Spleen (tissue), 11 donors: ENCODE measurements at regions not wholly inside any gene's neighbourhood (a gene's known extent, or its start where the extent isn't known, plus 50 kb on each side); places are given as distances from the start of the nearest gene placed in this dataset.

Source experiments
- DNase-seq: peaks from one replicate; pipeline ENCODE4 v3.0.0-alpha.2; 2020
- H3K27ac ChIP-seq, 8 donors: fragments of 200-600 bp; sonication (generic) in 7 of 8; 1 replicate in 4 of 8; 2 replicates in 4 of 8; pipeline versions ENCODE4 v1.5.0 to v1.8.0; 2016 to 2021; ENCODE audit warnings: inconsistent platforms in 4 of 8, mild to moderate bottlenecking in 4 of 8, moderate library complexity in 1 of 8
- H3K27me3 ChIP-seq, 7 donors: fragments of 200-600 bp; sonication (generic) in 6 of 7; replicated peaks in 1 of 7; 1 replicate in 4 of 7; 2 replicates in 3 of 7; pipeline versions ENCODE4 v1.5.0 to v1.8.0; 2016 to 2021; ENCODE audit warnings: inconsistent platforms in 3 of 7, mild to moderate bottlenecking in 1 of 7
- H3K36me3 ChIP-seq, 6 donors: fragments of 200-600 bp; sonication (generic) in 5 of 6; 1 replicate in 4 of 6; 2 replicates in 2 of 6; pipeline versions ENCODE4 v1.5.0 to v1.8.0; 2016 to 2021; ENCODE audit warnings: inconsistent platforms in 2 of 6
- H3K4me1 ChIP-seq, 6 donors: fragments of 200-600 bp; sonication (generic) in 5 of 6; 1 replicate in 3 of 6; 2 replicates in 3 of 6; pipeline versions ENCODE4 v1.5.0 to v1.8.0; 2016 to 2021; ENCODE audit warnings: inconsistent platforms in 3 of 6
- H3K4me3 ChIP-seq, 8 donors: fragments of 200-600 bp; sonication (generic) in 7 of 8; 1 replicate in 4 of 8; 2 replicates in 4 of 8; pipeline versions ENCODE4 v1.5.0 to v1.8.0; 2016 to 2021; ENCODE audit warnings: inconsistent platforms in 4 of 8, mild to moderate bottlenecking in 4 of 8, moderate library complexity in 2 of 8
- H3K9me3 ChIP-seq, 8 donors: fragments of 200-600 bp; sonication (generic) in 7 of 8; 1 replicate in 4 of 8; 2 replicates in 4 of 8; pipeline versions ENCODE4 v1.5.0 to v1.8.0; 2016 to 2021; ENCODE audit warnings: inconsistent platforms in 4 of 8
- CTCF ChIP-seq, 11 experiments: fragments of 200-600 bp in 7 of 11; fragments of 450-650 bp in 4 of 11; sonication (generic) in 4 of 11; IDR thresholded peaks in 8 of 11; conservative IDR thresholded peaks in 3 of 11; 1 replicate in 7 of 11; 2 replicates in 4 of 11; pipeline versions ENCODE4 v1.4.0 to v1.8.0; 2016 to 2021; ENCODE audit warnings: antibody characterized with exemption in 11 of 11, inconsistent platforms in 4 of 11, mild to moderate bottlenecking in 1 of 11
- POLR2A ChIP-seq, 3 donors: fragments of 450-650 bp; IDR thresholded peaks; one replicate each; pipeline ENCODE4 v1.5.1; 2017; ENCODE audit warnings: antibody characterized with exemption in 3 of 3, mild to moderate bottlenecking in 1 of 3
- POLR2AphosphoS5 ChIP-seq, 3 donors: sonication (generic); formaldehyde crosslinking; IDR thresholded peaks; one replicate each; pipeline ENCODE4 v1.5.1; 2017; ENCODE audit warnings: antibody characterized with exemption in 3 of 3
- WGBS, 5 donors: extraction: QIAGEN DNeasy Blood & Tissue Kit in 3 of 5; methylation state at CpG; one replicate each; pipeline versions ENCODE4 v1.1.5 to v1.1.7; 2013 to 2018; 5-methylcytosine and 5-hydroxymethylcytosine counted together
- intact Hi-C: fragments of 100-400 bp; cut with DNase I; formaldehyde crosslinking; loops from one replicate; pipeline ENCODE4 v1.15.0; 2023; ENCODE audit warnings: low total_unique reads
- donor health status: healthy with polysubstance abuse.
- donor health status: DM: no; HTN: no; CAD: no; lungs with moderate emphysema.
- donor health status: DM: no; HTN: no; CAD: no.
- donor health status: Bipolar disorder and iron deficiency.
- donor health status: healthy.
- donor health status: DM: no; HTN: no; CAD: no.
- donor health status: DM: yes; HTN: yes; CAD: no.

- Histone ChIP-seq H3K27ac (no peak overlapping the region), H3K4me1 (peaks cover 0 to 7% (median 0%) of the 10 kb centered on the region in 6 donors), H3K4me3 (no peak overlapping the region), H3K36me3 (no peaks in the 10 kb centered on the region), H3K27me3 (no peaks in the 10 kb centered on the region), H3K9me3 (peaks cover 2 to 20% (median 14%) of the 10 kb centered on the region in 8 donors)
- no peak for TF ChIP-seq POLR2A (IDR thresholded peaks at IDR 0.05)
- TF ChIP-seq POLR2AphosphoS5 (IDR thresholded peaks at IDR 0.05), result no peak
- TF ChIP-seq CTCF (IDR thresholded peaks at IDR 0.05 in 8 of 11, conservative IDR thresholded peaks at IDR 0.05 in 3 of 11), result no peak
- DNase-seq, result no peak
- intact Hi-C loops, result no loop called here
- WGBS, 5 donors, result 66 to 75% (median 70%) methylated on average over 3 of the region's 3 CpGs
Measured at GRCh38 chr5:103668281-103668680, 105.7 kb upstream of the NUDT12 start.

- WGBS, 5 donors, result 33 to 71% (median 53%) methylated on average over 3 of the region's 3 CpGs
- DNase-seq, result no peak
- Histone ChIP-seq H3K4me3 (no peak overlapping the region), H3K27ac (no peak overlapping the region), H3K27me3 (no peaks in the 10 kb centered on the region), H3K4me1 (peaks cover 0 to 7% (median 0%) of the 10 kb centered on the region in 6 donors), H3K9me3 (peaks cover 2 to 32% (median 23%) of the 10 kb centered on the region in 8 donors), H3K36me3 (no peaks in the 10 kb centered on the region)
- TF ChIP-seq CTCF (IDR thresholded peaks at IDR 0.05 in 8 of 11, conservative IDR thresholded peaks at IDR 0.05 in 3 of 11) (no peak), POLR2A (IDR thresholded peaks at IDR 0.05) (no peak), POLR2AphosphoS5 (IDR thresholded peaks at IDR 0.05) (no peak)
- intact Hi-C loops, result no loop called here
Measured at GRCh38 chr5:103667068-103667467, 104.5 kb upstream of the NUDT12 start.

GRCh38 chr5:103657301-103657700, 94.7 kb upstream of the NUDT12 start:
- WGBS, 5 donors, result 77 to 92% (median 88%) methylated on average over 3 of the region's 3 CpGs
- Histone ChIP-seq H3K27me3 (no peaks in the 10 kb centered on the region), H3K27ac (no peak overlapping the region), H3K4me1 (no peaks in the 10 kb centered on the region), H3K36me3 (no peaks in the 10 kb centered on the region), H3K9me3 (peaks cover 0 to 10% (median 2%) of the 10 kb centered on the region in 8 donors), H3K4me3 (no peak overlapping the region)
- TF ChIP-seq POLR2AphosphoS5 (IDR thresholded peaks at IDR 0.05) (no peak), CTCF (IDR thresholded peaks at IDR 0.05 in 8 of 11, conservative IDR thresholded peaks at IDR 0.05 in 3 of 11) (no peak), POLR2A (IDR thresholded peaks at IDR 0.05) (no peak)
- DNase-seq, result no peak
- intact Hi-C loops, result no loop called here

- H3K36me3 ChIP-seq, result no peaks in the 10 kb centered on the region
- TF ChIP-seq POLR2AphosphoS5 (IDR thresholded peaks at IDR 0.05) (no peak), CTCF (IDR thresholded peaks at IDR 0.05 in 8 of 11, conservative IDR thresholded peaks at IDR 0.05 in 3 of 11) (no peak), POLR2A (IDR thresholded peaks at IDR 0.05) (no peak)
- H3K4me1 ChIP-seq, result no peaks in the 10 kb centered on the region
- H3K4me3 ChIP-seq, result no peak overlapping the region
- intact Hi-C loops, result no loop called here
- H3K27me3 ChIP-seq, result no peaks in the 10 kb centered on the region
- no peaks in the 10 kb centered on the region for H3K9me3 ChIP-seq
- WGBS, 5 donors, result 84 to 97% (median 91%) methylated on average over 2 of the region's 2 CpGs
- no peak for DNase-seq
- no peak overlapping the region for H3K27ac ChIP-seq
Measured at GRCh38 chr5:103648086-103648485, 85.5 kb upstream of the NUDT12 start.
